Activated CD4-positive, CD25-positive, alpha-beta regulatory T cell treated with anti-CD3 and anti-CD28 coated beads, Interleukin-2, amount 50 U/mL, for 16 hours (primary cell): ENCODE measurements at regions not wholly inside any gene's neighbourhood (a gene's known extent, or its start where the extent isn't known, plus 50 kb on each side); places are given as distances from the start of the nearest gene placed in this dataset.
"Not testable (repeated sequence)": the region's sequence is repeated elsewhere in the genome, so short reads cannot be mapped to it uniquely, and the experiment has no call there.

Experiments used
- DNase-seq: peaks from one replicate; pipeline ENCODE4 v3.0.0-alpha.2; 2020; ENCODE audit warnings: low read depth, low spot score

DNA sequence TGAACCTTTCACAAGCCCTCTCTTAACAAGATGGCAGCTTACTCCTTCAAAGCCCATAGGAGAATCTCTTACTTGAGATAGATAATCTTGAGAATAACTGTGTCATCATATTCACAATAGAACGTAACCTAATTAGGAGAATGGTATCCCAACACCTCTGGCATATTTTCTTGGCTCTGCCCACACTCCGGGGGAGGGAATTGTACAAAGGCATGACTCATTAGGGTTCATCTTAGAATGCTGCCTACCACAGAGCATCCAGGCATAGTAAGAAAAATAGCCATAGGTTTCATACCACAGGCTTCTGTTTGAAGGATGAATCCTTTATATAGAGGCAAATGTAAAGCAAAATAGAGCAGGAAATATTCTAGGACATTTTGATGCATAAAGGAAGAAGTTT, 1100.6 kb upstream of the CITED2 start:
- no peak for DNase-seq

DNA sequence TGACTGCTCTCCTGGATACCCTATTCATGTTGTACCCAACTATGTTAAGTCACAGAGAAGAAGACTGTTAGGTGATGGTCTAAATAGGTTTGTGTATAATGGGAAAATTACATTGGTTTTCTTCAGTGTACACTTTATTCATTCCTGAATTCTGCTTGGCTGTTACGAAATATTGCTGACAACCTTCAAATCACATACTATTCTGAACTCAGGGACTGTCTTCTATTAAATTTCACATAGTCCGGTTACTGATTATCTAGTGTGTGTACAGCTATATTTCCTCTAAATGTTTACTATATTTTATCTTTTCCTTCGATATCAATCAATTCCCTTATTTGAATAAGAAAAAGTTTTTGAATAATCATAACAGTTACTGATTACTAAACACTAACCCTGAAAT, 1090.3 kb upstream of the CITED2 start:
- DNase-seq, result no peak

DNA sequence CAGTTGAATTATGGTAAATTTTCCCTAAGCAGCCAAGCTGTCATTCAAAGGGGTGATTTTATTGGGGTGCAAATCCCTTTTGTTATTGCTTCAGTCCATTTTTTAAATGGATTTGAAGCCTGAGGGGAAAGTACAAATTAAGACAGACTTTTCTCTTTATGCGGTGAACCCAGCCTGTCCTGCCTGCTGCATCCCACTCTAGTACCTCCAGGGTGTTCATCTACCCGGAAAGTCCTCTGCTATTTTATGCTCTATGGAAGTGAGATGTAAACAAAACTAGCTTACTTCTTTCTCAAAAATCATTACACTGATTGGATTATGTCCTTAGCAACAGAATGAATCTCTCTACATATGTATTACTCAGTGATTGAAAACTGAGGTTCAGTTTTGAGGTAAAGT, 1088.9 kb upstream of the CITED2 start:
- DNase-seq, result no peak

DNA sequence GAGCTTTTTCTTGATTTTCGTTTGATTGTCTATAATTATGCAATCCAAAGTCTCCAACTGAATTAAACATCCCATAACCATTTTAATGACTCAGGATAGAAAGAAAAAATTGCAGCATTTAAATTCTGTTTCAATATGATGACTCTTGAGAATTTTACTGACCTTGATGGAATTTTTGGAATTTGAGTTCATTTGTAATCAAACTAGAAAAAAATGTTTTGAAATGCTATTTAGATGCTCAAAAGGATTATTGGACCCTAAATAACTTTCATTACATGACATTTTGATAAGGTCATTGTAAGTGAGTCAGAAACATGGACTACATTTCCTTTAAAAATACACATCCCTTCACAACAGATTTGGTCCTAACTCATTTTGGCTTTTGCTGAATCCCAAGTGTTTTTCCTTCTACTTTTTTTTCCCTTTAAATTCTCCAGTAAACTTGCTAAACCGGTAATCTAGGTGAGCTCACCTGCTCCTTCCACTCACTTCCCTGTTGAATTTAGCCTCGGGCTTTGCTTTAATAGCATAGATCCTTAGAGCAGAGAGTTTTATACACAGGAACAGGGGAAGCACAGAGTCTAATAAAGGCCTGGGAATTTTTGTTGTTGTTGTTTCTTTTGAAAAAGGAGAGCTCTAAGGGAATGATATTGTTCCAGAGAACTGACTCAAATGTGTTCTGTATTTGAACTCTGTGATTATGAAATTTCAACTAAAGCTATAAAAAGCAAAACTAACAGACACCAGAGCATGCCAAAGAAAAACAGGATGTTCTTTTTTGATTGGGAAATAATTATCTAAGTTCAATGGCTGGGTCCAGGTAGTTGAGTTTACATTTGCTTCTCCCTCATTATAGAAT, 1088.2 kb upstream of the CITED2 start:
- no peak for DNase-seq

DNA sequence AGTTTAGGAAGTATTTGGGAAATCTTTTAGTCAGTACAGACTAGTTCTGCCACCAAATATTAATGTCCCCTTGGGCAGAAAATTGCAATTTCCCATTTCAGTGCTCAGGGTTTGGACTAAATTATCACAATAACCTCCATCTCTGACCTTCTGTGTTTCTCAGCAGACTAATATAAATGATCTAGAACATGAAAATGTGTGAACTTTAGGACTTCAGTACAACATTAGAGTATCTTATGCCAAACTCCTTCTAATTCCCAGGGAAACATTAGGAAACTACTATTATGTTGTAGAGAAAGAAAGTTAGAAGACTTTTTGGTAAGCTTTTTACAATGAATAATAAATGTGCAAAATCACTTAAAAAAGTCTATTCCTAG, 1087.6 kb upstream of the CITED2 start:
- no peak for DNase-seq

DNA sequence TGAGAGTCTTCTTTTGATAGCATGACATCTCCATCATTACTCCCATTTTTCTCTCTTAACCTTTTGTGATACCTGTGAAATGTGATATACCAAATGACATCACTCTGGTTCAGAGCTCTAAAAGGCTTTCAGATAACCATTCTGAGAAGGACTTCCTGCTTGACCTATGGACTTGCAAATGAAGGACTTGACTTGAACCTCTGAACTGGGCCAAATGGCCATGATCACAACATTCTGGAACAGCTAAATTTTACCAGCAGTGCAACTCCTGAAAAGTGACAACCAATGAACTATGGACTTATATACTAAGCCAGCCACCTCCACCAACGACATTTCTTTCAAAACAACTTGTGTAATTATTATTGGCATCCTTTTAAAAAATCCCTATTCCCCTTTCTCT, 1085.8 kb upstream of the CITED2 start:
- DNase-seq, result no peak

DNA sequence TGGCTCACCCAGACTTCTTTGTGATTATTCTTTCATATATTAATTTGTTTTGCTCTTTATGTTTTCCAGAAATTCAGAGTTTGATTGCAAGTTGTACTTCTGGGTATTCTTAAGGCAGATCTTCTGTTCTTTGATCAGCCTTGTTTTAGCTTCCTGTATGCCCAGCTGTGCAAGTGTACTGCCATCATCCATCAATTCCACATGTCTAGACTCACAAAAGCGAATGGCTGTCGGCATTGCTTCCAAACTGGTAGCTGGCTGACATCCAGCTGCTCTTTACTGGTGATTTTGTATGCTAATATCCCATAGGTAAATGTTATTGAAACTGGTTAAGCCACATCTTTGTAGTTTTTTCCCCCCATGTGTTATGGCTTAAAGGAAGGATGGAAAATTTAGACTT, 1084.8 kb upstream of the CITED2 start:
- no peak for DNase-seq

DNA sequence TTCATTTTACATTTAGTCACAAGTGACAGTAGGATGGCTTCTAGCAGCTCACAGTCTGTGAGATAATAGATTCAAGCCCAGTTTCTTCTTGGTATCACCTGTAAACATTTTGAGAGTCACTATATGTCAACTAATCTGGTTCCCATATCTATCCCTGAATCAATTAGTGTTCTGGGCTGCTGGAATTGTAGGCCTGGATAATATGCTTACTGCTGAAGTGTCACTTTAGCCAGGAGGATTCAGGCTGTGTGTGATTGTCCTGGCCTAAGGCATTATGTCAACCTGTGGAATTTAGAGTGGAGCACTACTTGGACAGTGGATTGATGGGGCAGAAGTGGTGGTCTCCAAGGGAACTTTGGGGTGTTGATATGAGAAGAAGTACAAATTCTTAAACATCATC, 1071.8 kb upstream of the CITED2 start:
- DNase-seq, result no peak

DNA sequence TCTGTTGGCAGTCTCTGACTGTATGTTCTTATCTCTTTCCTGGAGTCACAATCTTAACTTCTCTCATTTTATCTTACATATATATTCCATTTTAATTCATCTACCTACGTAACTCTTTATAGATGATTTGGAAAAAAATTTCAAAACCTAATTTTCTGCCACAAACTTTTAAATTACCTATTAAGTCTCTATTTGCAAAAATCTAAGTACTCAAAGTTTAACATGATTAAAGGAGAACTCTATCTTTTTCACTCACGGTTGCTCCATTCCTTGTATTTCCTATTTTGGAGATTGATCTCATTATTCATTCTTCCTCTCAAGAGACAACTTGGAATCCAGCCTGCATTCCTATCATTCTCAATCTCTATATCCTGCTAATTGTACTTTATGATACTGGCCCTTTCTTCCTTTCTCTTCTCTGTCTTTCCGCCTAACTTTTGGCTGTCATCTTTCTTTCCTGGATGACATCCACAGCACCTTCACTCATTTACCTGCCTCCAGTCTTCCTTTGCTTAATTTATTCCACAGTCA, 1071.1 kb upstream of the CITED2 start:
- DNase-seq, result no peak

DNA sequence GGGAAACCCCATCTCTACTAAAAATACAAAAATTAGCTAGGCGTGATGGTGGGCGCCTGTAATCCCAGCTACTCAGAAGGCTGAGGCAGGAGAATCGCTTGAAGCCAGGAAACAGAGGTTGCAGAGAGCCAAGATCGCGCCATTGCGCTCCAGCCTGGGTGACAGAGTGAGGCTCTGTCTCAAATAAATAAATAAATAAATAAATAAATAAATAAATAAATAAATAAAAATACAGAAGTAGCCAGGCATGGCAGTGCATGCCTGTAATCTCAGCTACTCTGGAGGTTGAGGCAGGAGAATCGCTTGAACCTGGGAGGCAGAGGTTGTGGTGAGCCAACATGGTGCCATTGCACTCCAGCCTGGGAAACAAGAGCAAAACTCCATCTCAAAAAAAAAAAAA, 1068.7 kb upstream of the CITED2 start:
- not testable (repeated sequence) for DNase-seq

DNA sequence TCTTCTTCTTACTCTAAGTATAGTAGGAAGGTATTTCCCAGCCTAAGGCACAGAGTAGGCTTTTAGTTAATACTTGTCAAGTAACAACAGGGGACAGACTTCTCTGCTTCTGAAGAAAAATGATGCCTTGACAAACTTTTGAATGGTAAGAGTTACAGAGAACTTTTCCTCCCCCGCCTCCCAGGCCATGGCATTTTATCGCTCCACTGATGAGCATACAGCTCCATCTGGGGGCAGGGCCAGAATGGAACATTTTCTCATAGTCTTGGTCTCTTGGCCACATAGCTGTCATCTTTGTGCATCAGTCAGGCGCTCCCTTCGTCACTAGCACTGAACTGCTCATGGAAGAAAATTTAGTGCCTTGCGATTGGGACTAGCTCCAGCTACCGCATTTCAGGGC, 1066.8 kb upstream of the CITED2 start:
- DNase-seq, result no peak

DNA sequence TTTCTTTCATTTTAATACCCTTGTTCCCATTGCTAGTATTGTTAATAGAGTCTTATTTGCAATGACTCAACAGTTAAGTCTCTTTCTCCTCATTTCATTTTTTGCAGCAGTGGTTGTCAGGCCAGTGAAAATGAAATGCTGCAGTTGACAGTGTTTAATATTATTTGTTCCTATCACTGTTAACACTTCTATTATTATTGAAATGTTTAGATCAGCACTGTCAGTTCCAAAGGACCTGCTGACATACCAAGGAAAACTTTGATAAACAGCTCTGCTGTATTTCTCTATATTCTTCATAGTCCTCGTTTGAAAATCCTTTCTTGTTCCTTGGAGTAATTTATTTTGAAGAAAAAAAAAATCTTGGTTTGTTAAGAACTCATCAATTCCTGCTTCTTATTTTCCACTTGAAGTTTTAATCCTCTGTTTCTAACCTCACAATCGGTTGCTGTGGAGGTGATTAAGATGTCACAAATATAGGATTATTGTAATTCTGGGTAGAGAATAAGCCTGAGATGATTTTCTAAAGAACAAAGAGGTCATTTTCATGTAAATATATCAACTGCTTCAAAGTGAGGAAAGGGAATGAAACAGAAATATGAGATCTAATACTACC, 1065.9 kb upstream of the CITED2 start:
- DNase-seq, result no peak

DNA sequence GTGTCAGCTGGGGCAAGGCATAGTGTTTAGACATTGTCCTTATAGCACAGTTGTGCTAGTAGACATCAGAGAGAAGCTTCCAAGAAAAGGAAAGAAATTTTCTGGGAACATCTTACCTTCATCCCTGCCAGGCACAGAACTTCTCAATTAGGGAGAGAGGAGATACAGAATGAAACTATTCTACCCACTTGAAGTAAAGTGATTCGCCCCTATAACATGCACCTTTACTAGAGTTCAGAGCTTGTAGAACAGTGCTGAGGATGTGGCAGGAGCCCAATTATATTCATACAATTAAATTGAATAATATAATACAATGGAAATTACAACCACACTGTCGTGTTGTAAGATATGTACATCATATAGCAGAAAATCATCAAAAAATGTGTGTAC, 1063.9 kb upstream of the CITED2 start:
- DNase-seq, result no peak

DNA sequence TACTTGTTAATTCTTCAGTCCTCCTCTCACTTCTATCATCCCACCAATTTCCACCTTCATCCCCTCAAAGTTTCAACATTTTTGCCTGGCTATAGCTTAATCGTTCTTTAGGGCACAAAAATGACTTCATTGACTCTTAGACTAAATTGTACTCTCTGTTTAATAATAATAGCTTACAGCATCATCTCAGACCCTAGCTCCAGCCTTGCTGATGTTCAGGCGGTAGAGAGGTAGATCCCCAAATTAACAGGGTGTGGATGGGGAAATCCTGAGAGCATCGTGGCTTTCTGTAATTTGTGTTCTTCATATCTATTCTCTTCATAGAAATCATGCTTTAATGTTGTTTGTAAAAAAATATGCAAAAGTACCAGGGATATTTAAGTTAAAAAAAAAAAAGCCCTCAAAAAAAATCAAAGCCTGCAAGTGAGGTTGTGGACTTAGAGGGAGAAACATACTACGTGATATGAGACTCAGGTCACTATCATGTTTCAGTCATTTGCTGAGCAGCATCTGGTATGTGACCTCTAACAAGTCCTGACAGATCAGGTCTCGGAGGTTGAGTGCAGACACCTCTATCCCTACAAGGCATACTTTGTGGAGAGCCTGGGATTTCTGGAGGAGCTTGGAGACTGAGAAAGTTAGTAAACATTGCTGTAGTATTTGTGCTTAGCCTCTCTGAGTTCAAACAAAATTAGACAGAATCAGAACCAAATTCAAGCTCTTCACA, 1063.3 kb upstream of the CITED2 start:
- DNase-seq, result no peak

DNA sequence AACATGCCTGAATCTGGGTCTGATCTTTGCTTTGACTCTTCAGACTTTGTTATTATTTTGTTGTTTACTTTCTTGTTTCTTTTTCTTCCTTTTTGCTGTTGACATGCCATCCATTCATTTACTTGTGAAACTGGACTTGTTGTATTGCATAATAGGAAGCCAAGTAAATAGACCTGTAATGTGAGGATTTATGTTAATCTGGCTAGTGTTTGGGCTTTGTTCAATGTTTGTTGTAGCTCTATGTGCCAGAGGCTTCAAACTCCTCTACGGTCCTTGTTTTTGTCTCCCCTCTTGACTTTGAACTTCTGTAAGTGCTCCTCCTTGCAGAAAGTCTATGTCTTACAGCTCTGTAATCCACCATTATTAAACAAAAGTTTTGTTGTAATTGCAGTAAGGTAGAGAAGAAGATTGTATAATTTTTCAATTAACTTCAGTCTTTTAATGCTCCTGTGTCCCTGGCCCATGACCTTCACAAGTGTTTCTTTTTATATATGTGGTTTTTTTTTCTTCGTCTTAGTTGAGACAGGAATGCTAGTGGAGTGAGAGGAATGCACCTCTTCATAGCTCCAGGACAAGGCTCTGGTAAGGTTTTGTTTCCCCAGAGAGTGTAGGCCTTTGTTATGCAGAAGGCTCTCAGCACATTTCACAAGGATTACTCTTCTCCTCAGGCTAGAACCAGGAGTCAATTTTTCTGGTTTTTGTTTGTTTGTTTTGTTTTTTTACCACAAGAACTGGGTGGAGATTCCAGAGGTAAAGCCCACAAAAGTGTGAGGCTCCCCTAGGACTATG, 1061.8 kb upstream of the CITED2 start:
- no peak for DNase-seq

DNA sequence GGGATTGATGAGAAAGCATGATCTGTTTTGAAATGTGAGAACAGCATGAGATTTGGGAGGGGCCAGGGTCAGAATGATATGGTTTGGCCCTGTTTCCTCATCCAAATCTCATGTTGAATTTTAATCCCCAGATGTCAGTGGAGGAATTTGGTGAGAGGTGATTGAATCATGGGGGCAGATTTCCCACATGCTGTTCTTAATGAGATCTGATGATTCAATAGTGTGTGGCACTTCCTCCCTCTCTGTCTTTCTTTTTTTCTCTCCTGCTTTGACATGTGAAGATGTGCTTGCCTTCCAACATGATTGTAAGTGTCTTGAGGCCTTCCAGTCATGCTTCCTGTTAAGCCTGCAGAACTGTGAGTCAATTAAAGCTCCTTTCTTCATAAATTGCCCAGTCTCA, 1060.3 kb upstream of the CITED2 start:
- DNase-seq, result no peak

DNA sequence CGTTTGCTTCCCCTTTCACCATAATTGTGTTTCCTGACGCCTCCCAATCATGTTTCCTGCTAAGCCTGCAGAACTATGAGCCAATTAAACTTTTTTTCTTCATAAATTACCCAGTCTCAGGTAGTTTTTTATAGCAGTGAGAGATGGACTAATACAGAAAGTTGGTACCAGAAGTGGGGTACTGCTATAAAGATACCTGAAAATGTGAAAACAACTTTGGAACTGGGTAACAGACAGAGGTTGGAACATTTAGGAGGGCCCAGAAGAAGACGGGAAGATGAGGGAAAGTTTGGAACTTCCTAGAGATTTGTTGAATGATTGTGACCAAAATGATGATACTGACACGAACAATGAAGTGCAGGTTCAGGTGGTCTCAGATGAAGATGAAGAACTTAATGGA, 1058.6 kb upstream of the CITED2 start:
- no peak for DNase-seq

DNA sequence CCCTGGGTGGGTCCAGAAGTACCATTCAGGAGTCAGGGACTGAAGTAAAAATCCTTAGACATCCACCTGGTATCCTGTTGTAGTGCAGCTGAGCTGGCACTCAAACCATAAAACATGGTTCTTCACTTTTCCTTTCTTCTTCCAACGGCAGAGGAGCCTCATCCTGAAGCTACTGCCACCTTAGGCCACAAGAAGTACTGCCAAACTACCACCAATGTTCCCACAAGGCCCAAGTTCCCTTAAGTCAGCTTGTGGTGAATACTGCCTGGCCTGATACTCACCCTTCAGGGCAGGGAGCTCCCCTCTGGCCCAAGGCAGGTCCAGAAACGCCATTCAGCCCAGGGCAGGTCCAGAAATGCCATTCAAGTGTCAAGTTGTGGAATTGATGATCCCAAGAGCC, 1053.4 kb upstream of the CITED2 start:
- DNase-seq, result no peak

DNA sequence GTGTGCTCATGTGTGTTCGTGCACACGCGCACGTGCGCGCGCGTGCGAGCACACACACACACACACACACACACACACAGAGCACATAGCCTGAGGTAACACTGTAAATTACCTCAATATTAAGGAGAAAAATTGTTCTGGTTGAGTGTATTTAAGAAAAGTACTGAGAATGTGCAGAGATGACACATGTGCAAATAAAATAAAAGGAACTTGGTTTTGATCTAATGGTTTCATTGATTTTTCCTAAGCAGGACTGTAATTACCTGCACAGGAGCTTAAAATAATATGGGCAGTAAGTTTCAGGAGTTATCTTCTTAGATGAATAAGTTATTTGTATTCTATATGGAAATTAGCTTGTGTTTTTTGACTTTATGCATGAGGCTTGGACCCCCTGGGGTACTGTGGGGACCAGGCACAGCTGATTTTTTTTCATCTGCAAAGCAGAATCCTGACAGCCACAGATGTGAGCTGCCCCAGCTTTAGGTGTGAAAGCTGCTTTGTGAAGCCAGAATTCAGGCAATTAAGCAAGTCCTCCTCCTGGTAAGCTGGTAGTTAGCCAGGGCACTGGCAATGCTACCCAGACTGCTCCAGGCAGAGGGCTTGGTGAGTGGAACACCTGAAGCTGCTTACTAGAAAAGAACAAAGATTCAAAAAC, 1040.6 kb upstream of the CITED2 start:
- no peak for DNase-seq

DNA sequence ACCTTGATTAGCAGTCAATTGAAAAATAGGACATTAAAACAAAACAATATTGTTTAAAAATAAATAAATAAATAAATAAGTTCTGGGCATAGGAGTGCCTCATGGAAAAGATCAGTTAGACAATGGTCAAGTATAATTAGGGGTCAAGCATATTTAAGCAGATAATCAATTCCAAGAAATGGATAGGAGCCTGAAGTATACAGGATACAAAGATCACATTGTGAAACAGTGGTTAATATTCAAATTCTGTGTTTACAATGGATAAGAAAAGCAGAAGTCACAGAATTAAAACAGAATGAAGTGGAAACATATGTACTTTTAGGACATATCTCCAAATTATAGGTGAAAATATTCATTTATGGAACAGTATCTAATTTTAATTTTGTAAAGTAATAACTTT, 1028.6 kb upstream of the CITED2 start:
- no peak for DNase-seq

DNA sequence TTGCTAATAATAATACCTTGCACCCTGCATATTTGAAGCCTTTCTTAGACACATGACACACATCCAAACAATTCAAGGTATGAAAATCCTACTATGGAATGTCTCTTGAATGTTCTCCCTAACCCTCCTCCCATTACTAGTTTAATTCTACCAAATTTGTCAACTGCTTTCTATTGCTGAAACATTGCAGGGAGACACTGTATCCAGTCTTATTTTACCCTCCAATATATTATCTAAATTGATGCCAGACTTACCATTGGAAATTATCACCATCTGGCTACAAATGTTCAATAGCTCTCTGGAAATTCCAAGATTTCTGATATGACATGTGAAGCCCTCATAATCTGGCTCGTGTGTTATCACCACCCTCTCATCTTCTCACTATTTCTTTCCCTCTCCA, 1027.3 kb upstream of the CITED2 start:
- DNase-seq, result no peak
